ENCODE measurements at regions not wholly inside any gene's neighbourhood (a gene's known extent, or its start where the extent isn't known, plus 50 kb on each side); places are given as distances from the start of the nearest gene placed in this dataset.

DNA sequence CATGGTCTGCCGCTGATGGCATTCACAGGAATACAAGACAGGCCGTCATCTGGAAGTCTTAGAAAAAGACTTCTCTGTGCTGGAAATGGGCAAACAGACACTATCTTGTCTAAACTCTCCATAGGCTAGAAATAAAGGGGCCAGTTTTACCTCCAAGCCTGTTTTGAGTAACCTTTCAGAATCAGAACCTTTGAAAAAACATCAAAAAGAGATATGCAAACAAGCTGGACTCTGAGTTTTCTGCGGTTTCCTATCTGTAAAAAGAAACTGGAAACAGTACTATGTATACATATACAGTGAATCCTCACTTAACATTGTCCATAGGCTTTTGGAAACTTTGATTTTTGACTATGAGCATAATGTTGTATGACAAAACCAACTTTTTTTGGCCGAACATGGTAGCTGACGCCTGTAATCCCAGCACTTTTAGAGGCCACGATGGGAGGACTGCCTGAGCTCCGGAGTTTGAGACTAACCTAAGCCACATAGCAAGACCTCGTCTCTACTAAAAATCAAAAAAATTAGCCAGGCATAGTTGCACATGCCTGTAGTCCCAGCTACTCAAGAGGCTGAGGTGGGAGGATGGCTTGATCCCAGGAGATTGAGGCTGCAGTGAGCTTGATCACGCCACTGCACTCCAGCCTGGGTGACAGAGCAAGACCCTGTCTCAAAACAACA is 92.9 kb upstream of the MAX start:
- H3K27ac ChIP-seq (ENCODE audit: low read depth in 1 of 2, low read length in 1 of 2), result no peak overlapping the region
- H3K9me3 ChIP-seq (ENCODE audit: control insufficient read depth in 2 of 2, insufficient read depth in 1 of 2, low read length in 1 of 2), result no peaks in the 10 kb centered on the region
- no peak overlapping the region for H3K4me3 ChIP-seq (ENCODE audit: low read length in 2 of 2)
- no peaks in the 10 kb centered on the region for H3K36me3 ChIP-seq (ENCODE audit: control insufficient read depth in 2 of 2, insufficient read depth in 2 of 2, low read length in 1 of 2)
- no peak for DNase-seq (ENCODE audit: low read depth in 6 of 9, low spot score in 9 of 9)
- no peaks in the 10 kb centered on the region for H3K4me1 ChIP-seq (ENCODE audit: control insufficient read depth in 2 of 2, insufficient read depth in 2 of 2, low read length in 2 of 2)
- H3K27me3 ChIP-seq (ENCODE audit: control insufficient read depth in 2 of 2, insufficient read depth in 1 of 2, low read length in 1 of 2), result no peaks in the 10 kb centered on the region
- WGBS, result 95% methylated on average over 9 of the region's 9 CpGs

DNA sequence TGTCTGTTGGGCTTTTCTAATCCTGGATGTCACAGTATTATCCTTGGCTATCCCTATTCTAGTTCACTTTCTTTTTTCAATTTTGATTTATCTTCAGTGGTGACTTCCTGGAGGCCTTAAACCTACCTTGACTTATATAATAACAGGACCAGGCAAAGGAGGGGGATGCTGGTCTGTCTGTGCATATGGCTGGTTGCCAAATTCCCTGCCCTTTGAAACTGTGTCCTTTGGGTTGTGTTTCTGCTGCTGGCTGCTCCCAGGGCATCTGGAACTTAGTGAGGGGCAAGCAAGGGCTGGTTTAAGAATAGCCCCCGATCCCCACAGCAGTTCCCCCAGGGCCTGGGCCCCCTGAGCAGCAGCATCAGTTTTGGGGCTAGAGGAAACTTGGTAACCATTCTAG is 96.0 kb upstream of the MAX start:
- WGBS, result 100% methylated on average over 1 of the region's 1 CpG
- Histone ChIP-seq H3K9me3 (ENCODE audit: control insufficient read depth in 2 of 2, insufficient read depth in 1 of 2, low read length in 1 of 2) (peaks cover 0 to 5% of the 10 kb centered on the region in 2 donors), H3K27ac (ENCODE audit: low read depth in 1 of 2, low read length in 1 of 2) (no peak overlapping the region), H3K36me3 (ENCODE audit: control insufficient read depth in 2 of 2, insufficient read depth in 2 of 2, low read length in 1 of 2) (no peaks in the 10 kb centered on the region), H3K4me1 (ENCODE audit: control insufficient read depth in 2 of 2, insufficient read depth in 2 of 2, low read length in 2 of 2) (no peaks in the 10 kb centered on the region), H3K4me3 (ENCODE audit: low read length in 2 of 2) (no peak overlapping the region), H3K27me3 (ENCODE audit: control insufficient read depth in 2 of 2, insufficient read depth in 1 of 2, low read length in 1 of 2) (no peaks in the 10 kb centered on the region)
- no peak for DNase-seq (ENCODE audit: low read depth in 6 of 9, low spot score in 9 of 9)

DNA sequence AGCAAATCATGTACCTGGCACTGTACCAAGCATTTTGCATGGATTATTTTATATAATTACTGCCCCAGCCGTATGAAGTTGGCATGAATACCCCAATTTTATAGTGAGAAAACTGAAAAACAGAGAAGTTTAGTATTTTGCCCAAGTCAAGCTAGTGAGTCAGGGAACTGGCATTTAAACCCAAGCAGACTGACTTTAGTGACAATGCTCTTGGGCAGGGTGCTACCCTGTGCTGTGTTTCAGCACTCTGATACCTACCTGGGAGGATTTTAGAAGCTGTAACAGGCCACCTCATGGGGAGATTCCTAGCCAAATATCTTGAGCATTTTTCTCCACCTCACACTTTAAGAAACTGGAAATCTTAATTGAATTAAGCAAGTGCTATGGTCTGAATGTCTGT is 98.1 kb upstream of the MAX start:
- Histone ChIP-seq H3K36me3 (ENCODE audit: control insufficient read depth in 2 of 2, insufficient read depth in 2 of 2, low read length in 1 of 2) (no peaks in the 10 kb centered on the region), H3K4me3 (ENCODE audit: low read length in 2 of 2) (no peak overlapping the region), H3K4me1 (ENCODE audit: control insufficient read depth in 2 of 2, insufficient read depth in 2 of 2, low read length in 2 of 2) (peaks cover 0 to 13% of the 10 kb centered on the region in 2 donors), H3K9me3 (ENCODE audit: control insufficient read depth in 2 of 2, insufficient read depth in 1 of 2, low read length in 1 of 2) (peaks cover 0 to 5% of the 10 kb centered on the region in 2 donors), H3K27ac (ENCODE audit: low read depth in 1 of 2, low read length in 1 of 2) (no peak overlapping the region), H3K27me3 (ENCODE audit: control insufficient read depth in 2 of 2, insufficient read depth in 1 of 2, low read length in 1 of 2) (no peaks in the 10 kb centered on the region)
- 92% methylated on average over 1 of the region's 1 CpG for WGBS
- no peak for DNase-seq (ENCODE audit: low read depth in 6 of 9, low spot score in 9 of 9)

DNA sequence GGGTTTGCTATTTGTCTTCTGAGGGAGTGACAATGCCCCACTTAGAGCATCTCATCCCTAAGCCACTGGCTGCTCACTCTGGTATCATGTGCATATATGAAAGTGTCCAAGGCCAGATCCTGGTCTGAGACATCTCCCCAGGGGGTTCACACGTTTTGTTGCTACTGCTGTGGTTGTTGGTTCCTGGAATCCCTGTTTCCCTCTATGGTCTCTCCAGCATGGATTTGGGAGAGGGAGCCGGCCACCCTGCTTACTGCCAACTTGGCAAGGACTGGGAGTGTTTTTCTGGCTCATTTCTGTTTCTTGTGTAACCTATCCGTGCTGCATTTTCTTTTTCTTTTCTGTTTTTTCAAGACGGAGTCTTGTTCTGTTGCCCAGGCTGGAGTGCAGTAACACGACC is 101.3 kb upstream of the MAX start:
- H3K27me3 ChIP-seq (ENCODE audit: control insufficient read depth in 2 of 2, insufficient read depth in 1 of 2, low read length in 1 of 2), result no peaks in the 10 kb centered on the region
- peaks cover 16 to 42% of the 10 kb centered on the region in 2 donors for H3K4me1 ChIP-seq (ENCODE audit: control insufficient read depth in 2 of 2, insufficient read depth in 2 of 2, low read length in 2 of 2)
- no peak for DNase-seq (ENCODE audit: low read depth in 6 of 9, low spot score in 9 of 9)
- no peak overlapping the region for H3K27ac ChIP-seq (ENCODE audit: low read depth in 1 of 2, low read length in 1 of 2)
- H3K9me3 ChIP-seq (ENCODE audit: control insufficient read depth in 2 of 2, insufficient read depth in 1 of 2, low read length in 1 of 2), result peaks cover 0 to 5% of the 10 kb centered on the region in 2 donors
- H3K4me3 ChIP-seq (ENCODE audit: low read length in 2 of 2), result no peak overlapping the region
- H3K36me3 ChIP-seq (ENCODE audit: control insufficient read depth in 2 of 2, insufficient read depth in 2 of 2, low read length in 1 of 2), result no peaks in the 10 kb centered on the region
- 95% methylated on average over 5 of the region's 5 CpGs for WGBS

DNA sequence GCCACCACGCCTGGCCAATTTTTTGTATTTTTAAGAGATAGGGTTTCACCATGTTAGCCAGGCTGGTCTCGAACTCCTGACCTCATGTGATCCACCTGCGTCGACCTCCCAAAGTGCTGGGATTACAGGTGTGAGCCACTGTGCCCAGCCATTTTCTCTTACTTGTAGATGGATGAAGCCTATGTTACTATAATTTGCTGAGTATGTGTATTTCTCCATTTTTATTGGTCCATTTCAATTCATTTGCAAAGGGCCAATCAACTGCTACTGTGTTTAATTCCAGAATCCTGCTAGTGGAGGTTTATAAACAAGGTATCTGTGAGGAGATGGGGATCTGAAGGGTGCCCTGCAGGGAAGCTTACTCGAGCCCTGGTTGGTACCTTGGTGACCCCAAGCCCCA is 101.7 kb upstream of the MAX start:
- peaks cover 16 to 43% of the 10 kb centered on the region in 2 donors for H3K4me1 ChIP-seq (ENCODE audit: control insufficient read depth in 2 of 2, insufficient read depth in 2 of 2, low read length in 2 of 2)
- no peak overlapping the region for H3K4me3 ChIP-seq (ENCODE audit: low read length in 2 of 2)
- 99% methylated on average over 5 of the region's 5 CpGs for WGBS
- no peak for DNase-seq (ENCODE audit: low read depth in 6 of 9, low spot score in 9 of 9)
- no peaks in the 10 kb centered on the region for H3K36me3 ChIP-seq (ENCODE audit: control insufficient read depth in 2 of 2, insufficient read depth in 2 of 2, low read length in 1 of 2)
- H3K27me3 ChIP-seq (ENCODE audit: control insufficient read depth in 2 of 2, insufficient read depth in 1 of 2, low read length in 1 of 2), result no peaks in the 10 kb centered on the region
- peaks cover 0 to 5% of the 10 kb centered on the region in 2 donors for H3K9me3 ChIP-seq (ENCODE audit: control insufficient read depth in 2 of 2, insufficient read depth in 1 of 2, low read length in 1 of 2)
- H3K27ac ChIP-seq (ENCODE audit: low read depth in 1 of 2, low read length in 1 of 2), result no peak overlapping the region

DNA sequence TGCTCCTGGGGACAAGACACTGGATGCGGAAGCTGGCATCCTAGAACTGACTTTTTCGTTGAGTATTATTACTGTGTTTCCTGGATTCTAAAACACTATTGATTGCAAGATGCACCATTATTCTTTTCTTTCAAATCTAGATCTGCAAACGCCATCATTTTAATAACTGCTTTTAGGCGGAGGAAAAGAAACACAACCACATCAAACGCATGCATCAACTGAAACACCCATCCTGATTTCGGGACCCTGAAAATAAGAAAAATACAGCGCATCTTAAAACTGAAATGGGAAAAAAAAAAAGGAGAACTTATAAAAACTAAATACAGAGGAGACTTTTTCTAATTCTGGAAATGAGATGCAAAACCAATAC is 103.7 kb upstream of the MAX start:
- Histone ChIP-seq H3K4me3 (ENCODE audit: low read length in 2 of 2) (no peak overlapping the region), H3K27me3 (ENCODE audit: control insufficient read depth in 2 of 2, insufficient read depth in 1 of 2, low read length in 1 of 2) (no peaks in the 10 kb centered on the region), H3K36me3 (ENCODE audit: control insufficient read depth in 2 of 2, insufficient read depth in 2 of 2, low read length in 1 of 2) (no peaks in the 10 kb centered on the region), H3K9me3 (ENCODE audit: control insufficient read depth in 2 of 2, insufficient read depth in 1 of 2, low read length in 1 of 2) (peaks cover 0 to 5% of the 10 kb centered on the region in 2 donors), H3K27ac (ENCODE audit: low read depth in 1 of 2, low read length in 1 of 2) (peak overlapping the region in 1 of 2 donors; percentile 83), H3K4me1 (ENCODE audit: control insufficient read depth in 2 of 2, insufficient read depth in 2 of 2, low read length in 2 of 2) (peaks cover 16 to 52% of the 10 kb centered on the region in 2 donors)
- DNase-seq (ENCODE audit: low read depth in 6 of 9, low spot score in 9 of 9), result peak in 1 of 9 donors; percentile 49
- 24% methylated on average over 7 of the region's 7 CpGs for WGBS

DNA sequence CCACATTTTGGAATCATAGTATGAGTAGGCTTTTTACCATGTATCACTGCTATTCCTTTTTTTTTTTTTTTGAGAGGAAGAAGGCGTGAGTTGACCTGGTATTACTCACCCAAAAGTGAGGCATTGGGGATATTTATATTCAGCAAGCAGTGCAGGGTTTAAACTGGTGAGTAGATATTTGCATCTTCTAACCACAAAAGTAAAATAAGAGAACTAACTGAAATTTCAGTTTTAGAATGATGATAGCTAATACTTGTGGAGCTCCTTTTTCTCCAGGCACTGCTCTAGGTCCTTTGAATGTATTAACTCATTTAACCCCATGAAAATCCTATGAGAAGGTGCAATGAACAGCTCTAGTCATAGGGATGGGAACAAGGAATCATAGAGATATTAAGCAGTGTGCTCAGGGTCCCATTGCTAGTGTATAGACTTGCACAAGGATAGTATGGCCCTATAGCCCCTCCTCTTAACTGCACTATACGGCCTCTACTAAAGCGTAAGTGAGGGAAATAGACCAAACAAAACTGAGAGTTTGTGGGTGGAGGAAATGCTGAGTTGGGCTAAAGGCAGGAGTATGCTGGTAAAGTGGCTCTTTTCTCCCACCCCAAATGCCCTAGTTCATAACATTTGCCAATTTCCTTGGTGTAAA is 104.3 kb upstream of the MAX start:
- peak in 1 of 9 donors; percentile 57 for DNase-seq (ENCODE audit: low read depth in 6 of 9, low spot score in 9 of 9)
- 24% methylated on average over 3 of the region's 3 CpGs for WGBS
- Histone ChIP-seq H3K27me3 (ENCODE audit: control insufficient read depth in 2 of 2, insufficient read depth in 1 of 2, low read length in 1 of 2) (no peaks in the 10 kb centered on the region), H3K36me3 (ENCODE audit: control insufficient read depth in 2 of 2, insufficient read depth in 2 of 2, low read length in 1 of 2) (no peaks in the 10 kb centered on the region), H3K27ac (ENCODE audit: low read depth in 1 of 2, low read length in 1 of 2) (peak overlapping the region; percentile 15 to 83), H3K9me3 (ENCODE audit: control insufficient read depth in 2 of 2, insufficient read depth in 1 of 2, low read length in 1 of 2) (peaks cover 0 to 3% of the 10 kb centered on the region in 2 donors), H3K4me1 (ENCODE audit: control insufficient read depth in 2 of 2, insufficient read depth in 2 of 2, low read length in 2 of 2) (peaks cover 16 to 52% of the 10 kb centered on the region in 2 donors), H3K4me3 (ENCODE audit: low read length in 2 of 2) (no peak overlapping the region)

DNA sequence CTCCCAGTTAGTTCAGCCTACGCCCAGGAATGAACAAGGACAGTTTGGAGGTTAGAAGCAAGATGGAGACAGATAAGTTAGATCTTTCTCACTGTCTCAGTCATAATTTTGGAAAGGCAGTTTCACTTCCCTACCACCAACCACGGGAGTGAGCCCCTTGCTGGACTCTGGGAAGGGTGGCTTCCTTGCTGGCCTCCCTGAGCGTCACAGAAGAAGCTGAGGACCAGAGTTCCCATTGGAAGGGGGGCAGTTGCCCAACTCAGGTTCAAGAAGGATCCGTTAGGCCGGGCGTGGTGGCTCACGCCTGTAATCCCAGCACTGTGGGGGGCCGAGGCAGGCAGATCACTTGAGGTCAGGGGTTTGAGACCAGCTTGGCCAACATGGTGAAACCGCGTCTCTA is 106.2 kb upstream of the MAX start:
- H3K4me3 ChIP-seq (ENCODE audit: low read length in 2 of 2), result no peak overlapping the region
- no peaks in the 10 kb centered on the region for H3K36me3 ChIP-seq (ENCODE audit: control insufficient read depth in 2 of 2, insufficient read depth in 2 of 2, low read length in 1 of 2)
- H3K27me3 ChIP-seq (ENCODE audit: control insufficient read depth in 2 of 2, insufficient read depth in 1 of 2, low read length in 1 of 2), result no peaks in the 10 kb centered on the region
- H3K9me3 ChIP-seq (ENCODE audit: control insufficient read depth in 2 of 2, insufficient read depth in 1 of 2, low read length in 1 of 2), result no peaks in the 10 kb centered on the region
- peaks cover 16 to 54% of the 10 kb centered on the region in 2 donors for H3K4me1 ChIP-seq (ENCODE audit: control insufficient read depth in 2 of 2, insufficient read depth in 2 of 2, low read length in 2 of 2)
- 88% methylated on average over 10 of the region's 10 CpGs for WGBS
- no peak for DNase-seq (ENCODE audit: low read depth in 6 of 9, low spot score in 9 of 9)
- peak overlapping the region in 1 of 2 donors; percentile 39 for H3K27ac ChIP-seq (ENCODE audit: low read depth in 1 of 2, low read length in 1 of 2)

DNA sequence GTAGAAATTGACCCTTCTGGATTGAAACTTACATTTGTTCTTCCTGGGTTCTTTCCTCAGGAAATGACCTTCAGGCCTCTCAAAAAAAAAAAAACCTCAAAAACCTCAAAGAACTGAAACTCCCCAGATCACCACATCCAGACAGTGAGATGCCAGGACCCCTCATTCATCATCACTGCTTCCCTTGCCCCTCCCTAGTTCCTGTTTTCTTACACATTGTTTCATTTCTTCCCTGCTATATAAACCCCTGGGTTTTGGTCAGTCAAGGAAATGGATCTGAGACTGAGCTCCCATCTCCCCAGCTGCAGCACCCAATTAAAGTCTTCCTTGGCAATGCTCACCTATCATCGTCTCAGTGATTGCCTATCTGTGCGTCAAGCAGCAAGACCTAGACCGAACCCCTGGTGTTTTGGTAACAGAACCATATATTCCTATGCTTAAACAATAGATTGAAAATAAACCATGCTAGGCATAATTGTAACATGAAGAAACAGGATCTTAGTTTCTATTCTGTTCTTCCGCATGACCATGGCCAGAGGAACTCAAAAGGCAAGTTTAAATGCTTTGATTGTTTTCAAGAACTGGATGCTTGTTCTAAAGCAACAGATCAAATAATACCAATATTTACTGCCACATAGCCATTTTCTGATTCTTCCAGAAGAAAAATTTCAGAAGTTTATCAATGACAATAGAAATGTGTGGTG is 108.0 kb upstream of the MAX start:
- H3K27me3 ChIP-seq (ENCODE audit: control insufficient read depth in 2 of 2, insufficient read depth in 1 of 2, low read length in 1 of 2), result no peaks in the 10 kb centered on the region
- H3K9me3 ChIP-seq (ENCODE audit: control insufficient read depth in 2 of 2, insufficient read depth in 1 of 2, low read length in 1 of 2), result no peaks in the 10 kb centered on the region
- no peak for DNase-seq (ENCODE audit: low read depth in 6 of 9, low spot score in 9 of 9)
- H3K27ac ChIP-seq (ENCODE audit: low read depth in 1 of 2, low read length in 1 of 2), result no peak overlapping the region
- no peak overlapping the region for H3K4me3 ChIP-seq (ENCODE audit: low read length in 2 of 2)
- H3K36me3 ChIP-seq (ENCODE audit: control insufficient read depth in 2 of 2, insufficient read depth in 2 of 2, low read length in 1 of 2), result no peaks in the 10 kb centered on the region
- 71% methylated on average over 4 of the region's 4 CpGs for WGBS
- peaks cover 16 to 43% of the 10 kb centered on the region in 2 donors for H3K4me1 ChIP-seq (ENCODE audit: control insufficient read depth in 2 of 2, insufficient read depth in 2 of 2, low read length in 2 of 2)

Data from thymus (tissue), 11 donors.